HG02588 (cell line): ENCODE measurements at regions not wholly inside any gene's neighbourhood (a gene's known extent, or its start where the extent isn't known, plus 50 kb on each side); places are given as distances from the start of the nearest gene placed in this dataset.

Source experiments
- ATAC-seq: cut with Tn5 transposase; IDR thresholded peaks from one replicate; pipeline ENCODE4 v1.9.1; 2021; ENCODE audit warnings: mild to moderate bottlenecking, moderate library complexity; ENCODE audit not compliant: unreplicated experiment

- ATAC-seq = no peak
These were observed 415.0 kb upstream of the XYLT1 start for GRCh38 chr16:17885659-17886207.

GRCh38 chr16:17877821-17878360, 407.1 kb upstream of the XYLT1 start:
- ATAC-seq = no peak

GRCh38 chr16:17866996-17867395, 396.2 kb upstream of the XYLT1 start:
- no peak for ATAC-seq

GRCh38 chr16:17861981-17862479, 391.3 kb upstream of the XYLT1 start:
- no peak for ATAC-seq

GRCh38 chr16:17858061-17858460, 387.3 kb upstream of the XYLT1 start:
- ATAC-seq = no peak

GRCh38 chr16:17853958-17854357, 383.2 kb upstream of the XYLT1 start:
- ATAC-seq = no peak

- no peak for ATAC-seq
These were observed 382.4 kb upstream of the XYLT1 start for GRCh38 chr16:17852977-17853702.

- no peak for ATAC-seq
These were observed 380.0 kb upstream of the XYLT1 start for GRCh38 chr16:17850581-17851250.

GRCh38 chr16:17847234-17847795, 376.6 kb upstream of the XYLT1 start:
- no peak for ATAC-seq

- ATAC-seq = no peak
These were observed 375.3 kb upstream of the XYLT1 start for GRCh38 chr16:17846030-17846429.

GRCh38 chr16:17845031-17845430, 374.3 kb upstream of the XYLT1 start:
- no peak for ATAC-seq

- no peak for ATAC-seq
These were observed 373.1 kb upstream of the XYLT1 start for GRCh38 chr16:17843905-17844304.

- ATAC-seq = no peak
These were observed 369.1 kb upstream of the XYLT1 start for GRCh38 chr16:17839907-17840306.

GRCh38 chr16:17839272-17839671, 368.5 kb upstream of the XYLT1 start:
- ATAC-seq = no peak

GRCh38 chr16:17836868-17837602, 366.3 kb upstream of the XYLT1 start:
- ATAC-seq = no peak

- ATAC-seq = no peak
These were observed 364.5 kb upstream of the XYLT1 start for GRCh38 chr16:17835118-17835876.

GRCh38 chr16:17832738-17833137, 362.0 kb upstream of the XYLT1 start:
- ATAC-seq = no peak

GRCh38 chr16:17831330-17831729, 360.6 kb upstream of the XYLT1 start:
- ATAC-seq = no peak

- ATAC-seq = no peak
These were observed 359.9 kb upstream of the XYLT1 start for GRCh38 chr16:17830651-17831050.

- ATAC-seq = no peak
These were observed 359.1 kb upstream of the XYLT1 start for GRCh38 chr16:17829811-17830210.
